K562 (cell line): ENCODE measurements at regions not wholly inside any gene's neighbourhood (a gene's known extent, or its start where the extent isn't known, plus 50 kb on each side); places are given as distances from the start of the nearest gene placed in this dataset.

Experiments
- ESRRA ChIP-seq: fragments of 450-650 bp; IDR thresholded peaks from 2 replicates; pipeline ENCODE4 v1.6.1; 2014; ENCODE audit warnings: low read depth, mild to moderate bottlenecking, moderate library complexity, borderline replicate concordance
- HDAC6 ChIP-seq: IDR thresholded peaks from 2 replicates; pipeline ENCODE4 v1.6.1; 2012; ENCODE audit warnings: low read depth, mild to moderate bottlenecking, control low read depth, inconsistent platforms, low read length, moderate library complexity
- ILF3 ChIP-seq: fragments of 450-650 bp; IDR thresholded peaks from 2 replicates; pipeline ENCODE4 v1.6.1; 2018; ENCODE audit warnings: antibody characterized with exemption, mild to moderate bottlenecking, moderate library complexity, borderline replicate concordance
- MCM5 ChIP-seq: fragments of 450-650 bp; IDR thresholded peaks from 2 replicates; pipeline ENCODE4 v1.6.1; 2016; ENCODE audit warnings: low read depth
- PHF8 ChIP-seq: fragments of 200-600 bp; sonication (generic); IDR thresholded peaks from 2 replicates; pipeline ENCODE4 v1.6.1; 2012; ENCODE audit warnings: mixed run types, mild to moderate bottlenecking, inconsistent platforms, low read length, moderate library complexity, borderline replicate concordance
- RBM39 ChIP-seq: fragments of 200-400 bp; formaldehyde crosslinking; optimal IDR thresholded peaks from 2 replicates; pipeline ENCODE3; 2018; ENCODE audit warnings: low read depth, low read length
- TF ChIP-seq, protein P1 (sequence below): fragments of 250-450 bp; sonication (Bioruptor Pico); IDR thresholded peaks from 2 replicates; pipeline ENCODE4 v1.5.0; 2021
- TF ChIP-seq, protein P2 (sequence below): sonication (generic); formaldehyde crosslinking; IDR thresholded peaks from 2 replicates; pipeline ENCODE4 v1.8.1; 2023; ENCODE audit warnings: mild to moderate bottlenecking, missing genetic modification reagents
- TF ChIP-seq, protein P3 (sequence below): fragments of 250-450 bp; sonication (Bioruptor Pico); IDR thresholded peaks from 2 replicates; pipeline ENCODE4 v1.4.0; 2020; ENCODE audit warnings: mild to moderate bottlenecking

GRCh38 chr7:142607351-142607750, 141.9 kb upstream of the PRSS1 start (continued):
- TF ChIP-seq PHF8 (no peak), MCM5 (no peak), ESRRA (no peak), RBM39 (no peak), HDAC6 (no peak), ILF3 (no peak)
- TF ChIP-seq, protein P1, sequence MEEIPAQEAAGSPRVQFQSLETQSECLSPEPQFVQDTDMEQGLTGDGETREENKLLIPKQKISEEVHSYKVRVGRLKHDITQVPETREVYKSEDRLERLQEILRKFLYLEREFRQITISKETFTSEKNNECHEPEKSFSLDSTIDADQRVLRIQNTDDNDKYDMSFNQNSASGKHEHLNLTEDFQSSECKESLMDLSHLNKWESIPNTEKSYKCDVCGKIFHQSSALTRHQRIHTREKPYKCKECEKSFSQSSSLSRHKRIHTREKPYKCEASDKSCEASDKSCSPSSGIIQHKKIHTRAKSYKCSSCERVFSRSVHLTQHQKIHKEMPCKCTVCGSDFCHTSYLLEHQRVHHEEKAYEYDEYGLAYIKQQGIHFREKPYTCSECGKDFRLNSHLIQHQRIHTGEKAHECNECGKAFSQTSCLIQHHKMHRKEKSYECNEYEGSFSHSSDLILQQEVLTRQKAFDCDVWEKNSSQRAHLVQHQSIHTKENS (CRISPR knock-in tag): no peak
- TF ChIP-seq, protein P2, sequence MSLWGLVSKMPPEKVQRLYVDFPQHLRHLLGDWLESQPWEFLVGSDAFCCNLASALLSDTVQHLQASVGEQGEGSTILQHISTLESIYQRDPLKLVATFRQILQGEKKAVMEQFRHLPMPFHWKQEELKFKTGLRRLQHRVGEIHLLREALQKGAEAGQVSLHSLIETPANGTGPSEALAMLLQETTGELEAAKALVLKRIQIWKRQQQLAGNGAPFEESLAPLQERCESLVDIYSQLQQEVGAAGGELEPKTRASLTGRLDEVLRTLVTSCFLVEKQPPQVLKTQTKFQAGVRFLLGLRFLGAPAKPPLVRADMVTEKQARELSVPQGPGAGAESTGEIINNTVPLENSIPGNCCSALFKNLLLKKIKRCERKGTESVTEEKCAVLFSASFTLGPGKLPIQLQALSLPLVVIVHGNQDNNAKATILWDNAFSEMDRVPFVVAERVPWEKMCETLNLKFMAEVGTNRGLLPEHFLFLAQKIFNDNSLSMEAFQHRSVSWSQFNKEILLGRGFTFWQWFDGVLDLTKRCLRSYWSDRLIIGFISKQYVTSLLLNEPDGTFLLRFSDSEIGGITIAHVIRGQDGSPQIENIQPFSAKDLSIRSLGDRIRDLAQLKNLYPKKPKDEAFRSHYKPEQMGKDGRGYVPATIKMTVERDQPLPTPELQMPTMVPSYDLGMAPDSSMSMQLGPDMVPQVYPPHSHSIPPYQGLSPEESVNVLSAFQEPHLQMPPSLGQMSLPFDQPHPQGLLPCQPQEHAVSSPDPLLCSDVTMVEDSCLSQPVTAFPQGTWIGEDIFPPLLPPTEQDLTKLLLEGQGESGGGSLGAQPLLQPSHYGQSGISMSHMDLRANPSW: no peak
- TF ChIP-seq, protein P3, sequence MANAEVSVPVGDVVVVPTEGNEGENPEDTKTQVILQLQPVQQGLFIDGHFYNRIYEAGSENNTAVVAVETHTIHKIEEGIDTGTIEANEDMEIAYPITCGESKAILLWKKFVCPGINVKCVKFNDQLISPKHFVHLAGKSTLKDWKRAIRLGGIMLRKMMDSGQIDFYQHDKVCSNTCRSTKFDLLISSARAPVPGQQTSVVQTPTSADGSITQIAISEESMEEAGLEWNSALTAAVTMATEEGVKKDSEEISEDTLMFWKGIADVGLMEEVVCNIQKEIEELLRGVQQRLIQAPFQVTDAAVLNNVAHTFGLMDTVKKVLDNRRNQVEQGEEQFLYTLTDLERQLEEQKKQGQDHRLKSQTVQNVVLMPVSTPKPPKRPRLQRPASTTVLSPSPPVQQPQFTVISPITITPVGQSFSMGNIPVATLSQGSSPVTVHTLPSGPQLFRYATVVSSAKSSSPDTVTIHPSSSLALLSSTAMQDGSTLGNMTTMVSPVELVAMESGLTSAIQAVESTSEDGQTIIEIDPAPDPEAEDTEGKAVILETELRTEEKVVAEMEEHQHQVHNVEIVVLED (CRISPR knock-in tag): no peak
